ENCODE measurements at regions not wholly inside any gene's neighbourhood (a gene's known extent, or its start where the extent isn't known, plus 50 kb on each side); places are given as distances from the start of the nearest gene placed in this dataset.

DNA sequence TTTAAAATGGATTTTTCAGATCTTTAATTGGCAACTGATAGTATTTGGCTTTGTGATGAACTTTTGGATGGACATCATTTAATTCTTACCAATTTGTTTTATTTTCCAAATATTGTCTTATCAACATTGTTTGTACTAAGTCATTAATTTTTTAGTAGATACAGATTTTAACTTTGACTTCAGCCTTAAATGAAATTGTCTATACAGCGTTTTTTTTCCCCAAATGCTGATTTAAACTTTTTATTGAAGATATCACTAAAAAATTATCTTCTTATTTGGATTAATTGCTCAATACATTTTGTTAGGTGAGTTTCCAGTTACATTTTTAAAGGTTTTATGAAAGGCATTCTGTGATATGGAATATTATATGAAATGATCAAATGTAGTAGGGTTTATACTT, 123.6 kb upstream of the MMS22L start:
- TF ChIP-seq POLR2AphosphoS5 (IDR thresholded peaks at IDR 0.05; ENCODE audit: low read depth, low read length) (no peak), POLR2A (IDR thresholded peaks at IDR 0.05; ENCODE audit: low read depth, low read length) (no peak), PAX5 (IDR thresholded peaks at IDR 0.05; ENCODE audit: insufficient read depth, low read length, severe bottlenecking) (no peak)
